ENCODE measurements at regions not wholly inside any gene's neighbourhood (a gene's known extent, or its start where the extent isn't known, plus 50 kb on each side); places are given as distances from the start of the nearest gene placed in this dataset.

- DNase-seq: no peak
These were observed 63.7 kb upstream of the PSMD7 start for GRCh38 chr16:74232806-74233465.

DNA sequence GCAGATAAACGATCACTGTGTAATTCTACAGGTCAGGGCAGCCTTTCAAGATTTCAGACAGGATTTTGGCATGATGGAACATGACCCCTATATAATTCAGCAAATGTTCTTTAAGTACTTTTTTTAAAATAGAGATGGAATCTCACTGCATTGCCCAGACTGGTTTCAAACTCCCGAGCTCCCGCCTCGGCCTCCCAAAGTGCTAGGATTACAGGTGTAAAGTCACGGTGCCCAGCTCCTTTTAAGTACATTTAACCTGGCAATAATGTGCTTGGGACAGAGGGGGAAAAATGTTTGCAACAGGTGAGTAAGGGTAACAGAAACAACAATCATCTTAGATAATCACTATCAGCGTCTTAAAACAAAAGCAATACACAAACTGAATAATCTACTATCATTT, 66.5 kb upstream of the PSMD7 start:
- DNase-seq: no peak

DNA sequence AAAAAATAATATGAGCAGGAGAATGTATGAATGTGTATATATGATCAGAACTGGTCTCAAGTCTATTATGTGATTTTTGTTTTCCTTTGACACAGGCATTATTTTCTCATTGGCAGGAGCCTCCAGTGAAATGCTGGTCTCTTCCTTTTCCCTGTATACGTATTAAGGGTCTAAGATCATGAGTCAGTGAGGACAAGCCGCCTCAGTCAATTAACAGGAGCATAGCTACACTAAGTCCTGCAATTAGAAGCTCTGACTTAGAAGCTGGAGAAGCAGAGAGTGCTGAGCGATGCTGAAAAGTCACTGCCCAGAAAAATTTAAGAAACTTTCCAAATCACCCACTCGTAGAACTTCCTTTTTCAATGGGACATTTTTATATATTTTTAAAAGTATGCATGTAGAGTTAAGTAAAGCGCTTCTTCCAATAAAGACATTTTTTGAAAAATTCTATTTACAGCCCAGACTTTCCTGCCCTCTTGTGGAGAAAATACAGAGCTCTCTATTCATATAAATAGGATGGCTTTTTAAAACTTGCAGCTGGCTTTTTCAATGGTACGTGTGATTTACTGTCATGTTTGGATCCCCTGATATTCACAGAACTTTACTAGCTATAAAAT, 70.2 kb upstream of the PSMD7 start:
- no peak for DNase-seq

- no peak for DNase-seq
These were observed 71.6 kb upstream of the PSMD7 start for GRCh38 chr16:74224828-74225612.

DNA sequence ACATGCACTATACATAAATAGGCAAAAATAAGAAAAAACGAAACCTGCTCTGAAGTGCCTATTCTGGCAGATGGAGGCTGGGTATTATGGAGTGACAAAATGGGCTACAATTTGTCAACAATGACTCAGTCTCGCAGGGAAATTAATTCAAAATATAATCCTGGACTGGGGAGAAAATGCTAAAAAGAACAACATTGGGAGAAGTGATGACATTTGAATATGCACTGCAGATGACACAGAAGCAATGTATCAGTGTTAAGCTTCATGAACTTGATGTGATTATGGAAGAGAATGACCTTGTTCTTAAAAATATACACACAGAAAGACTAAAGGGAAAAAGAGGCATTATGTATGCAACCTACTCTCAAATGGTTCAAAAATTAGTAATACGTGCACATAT, 74.8 kb upstream of the PSMD7 start:
- no peak for DNase-seq

GRCh38 chr16:74219706-74220105, 76.9 kb upstream of the PSMD7 start:
- no peak for DNase-seq

DNA sequence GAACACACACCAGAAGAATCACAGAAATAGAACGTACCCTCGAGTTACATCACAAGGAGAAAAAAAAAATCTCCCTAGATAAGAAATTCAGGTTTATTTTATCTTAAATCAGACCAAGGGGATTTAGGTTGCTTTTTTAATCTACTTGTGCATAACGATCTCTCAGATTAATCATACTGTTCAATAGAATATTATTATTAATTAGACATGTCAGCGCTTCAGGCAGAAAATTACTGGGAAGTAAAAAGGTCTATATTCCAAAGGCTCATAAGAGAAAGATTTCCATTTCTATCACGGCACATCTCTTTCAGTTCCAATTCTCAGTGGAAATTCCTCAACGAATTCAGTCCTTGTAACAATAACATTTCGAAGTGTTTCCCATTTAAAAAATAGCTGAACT, 77.7 kb upstream of the PSMD7 start:
- no peak for DNase-seq

DNA sequence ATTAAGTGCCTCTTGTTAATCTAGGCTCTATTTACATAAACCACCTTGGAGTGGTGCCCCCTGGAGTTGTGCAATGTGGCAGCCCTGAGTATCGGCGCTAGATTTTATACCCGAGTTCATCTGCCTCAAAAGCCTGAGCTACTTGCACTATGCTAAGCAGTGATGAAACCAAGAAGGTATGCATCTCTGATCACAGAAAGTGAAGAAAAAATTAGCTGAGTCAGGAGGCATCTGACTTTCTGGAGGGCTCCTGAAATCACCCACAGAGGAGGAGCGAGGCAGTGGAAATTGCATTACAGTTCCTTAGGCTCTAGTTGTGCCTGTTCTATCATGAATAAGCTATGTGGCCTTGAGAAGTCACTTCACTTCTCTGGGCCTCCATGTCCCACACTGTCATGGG, 80.3 kb upstream of the PSMD7 start:
- no peak for DNase-seq

DNA sequence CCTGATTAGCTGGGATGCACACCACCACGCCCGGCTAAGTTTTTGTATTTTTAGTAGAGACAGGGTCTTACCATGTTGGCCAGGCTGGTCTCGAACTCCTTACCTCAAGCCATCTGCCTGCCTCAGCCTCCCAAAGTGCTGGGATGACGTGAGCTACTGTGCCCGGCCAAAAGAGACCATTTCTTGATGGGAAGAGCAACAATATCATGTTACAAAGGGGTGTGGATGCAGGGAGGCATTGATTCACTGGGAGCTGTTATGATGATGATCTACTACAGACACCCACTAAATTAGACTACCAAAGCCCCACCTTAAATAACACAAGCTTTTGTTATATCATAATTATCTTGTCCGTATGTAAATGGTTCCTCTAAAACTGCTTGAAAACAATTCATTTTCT, 81.4 kb upstream of the PSMD7 start:
- no peak for DNase-seq

- DNase-seq: no peak
These were observed 83.2 kb upstream of the PSMD7 start for GRCh38 chr16:74213372-74213771.

DNA sequence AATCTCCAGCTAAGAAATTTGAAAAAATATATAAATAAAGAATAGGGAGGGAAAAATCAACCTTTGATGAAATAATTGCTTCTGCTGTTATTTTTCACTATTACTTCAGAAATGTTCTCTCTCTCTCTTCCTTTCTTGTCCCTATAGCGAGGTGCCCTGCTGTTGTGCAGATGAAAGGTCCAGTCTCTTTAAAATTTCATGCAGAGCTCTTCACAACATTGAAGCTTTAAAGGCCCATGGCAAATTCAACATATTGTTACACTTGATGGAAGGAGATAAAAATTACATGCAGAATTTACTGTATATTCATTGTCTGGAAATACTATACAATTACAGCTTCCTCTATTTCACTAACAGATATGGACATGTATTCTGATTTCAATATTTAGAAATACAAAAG, 86.4 kb upstream of the PSMD7 start:
- DNase-seq: no peak

GRCh38 chr16:74202009-74202408, 94.6 kb upstream of the PSMD7 start:
- no peak for DNase-seq

DNA sequence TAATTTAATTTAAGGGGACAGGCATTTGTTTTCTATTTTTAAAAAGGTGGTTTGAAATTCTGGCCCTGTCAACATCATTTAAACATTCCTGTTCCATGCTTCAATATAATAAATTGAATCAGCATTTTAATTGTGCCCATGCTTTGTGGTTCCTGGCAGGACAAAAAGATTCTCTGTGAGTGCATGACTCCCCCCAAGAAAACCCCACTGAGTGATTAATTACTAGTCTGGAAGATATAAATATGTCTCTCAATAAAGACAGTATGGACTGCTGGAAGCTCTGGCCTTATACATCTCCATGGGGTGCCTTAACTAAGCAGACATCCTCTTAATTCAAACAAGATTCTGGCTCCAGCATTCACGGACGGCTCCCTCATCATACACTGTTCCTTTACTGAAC, 95.0 kb upstream of the PSMD7 start:
- no peak for DNase-seq

- no peak for DNase-seq
These were observed 95.7 kb upstream of the PSMD7 start for GRCh38 chr16:74200921-74201320.

- no peak for DNase-seq
These were observed 96.8 kb upstream of the PSMD7 start for GRCh38 chr16:74199842-74200124.

DNA sequence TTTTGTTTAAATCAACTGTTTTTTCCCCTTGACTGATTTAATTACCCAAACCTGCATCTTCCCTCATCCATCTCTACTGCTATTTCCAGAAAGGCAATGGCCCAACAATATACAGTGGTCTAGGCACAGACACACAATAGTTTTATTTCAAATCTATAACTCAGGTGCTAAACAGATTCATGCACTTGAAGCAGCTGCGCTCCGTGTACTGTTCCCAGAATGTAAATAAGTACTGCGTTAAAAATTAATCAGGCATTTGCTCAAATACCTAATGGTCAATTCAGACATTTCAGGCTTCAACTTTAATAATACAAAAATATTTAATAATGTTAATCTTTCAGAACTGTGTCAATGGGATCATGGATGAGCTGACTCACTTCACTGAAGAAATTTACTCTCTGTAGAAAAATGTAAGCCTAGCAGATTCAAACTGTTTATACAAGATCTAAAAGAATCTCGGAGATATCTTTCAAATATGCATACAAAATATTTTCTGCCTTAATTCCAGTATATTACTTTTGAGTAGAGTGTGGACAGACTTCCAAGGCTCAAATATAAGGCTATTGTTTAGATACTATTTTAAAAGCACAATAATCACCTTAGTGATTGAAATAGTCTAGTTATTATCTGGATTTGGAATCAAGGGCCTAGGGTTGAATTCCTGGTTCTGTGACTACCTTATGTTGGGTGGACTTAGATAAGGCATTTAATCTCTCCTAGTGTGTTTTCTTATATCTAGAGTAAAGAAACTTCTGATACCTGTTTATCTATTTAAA, 97.4 kb upstream of the PSMD7 start:
- DNase-seq: no peak

DNA sequence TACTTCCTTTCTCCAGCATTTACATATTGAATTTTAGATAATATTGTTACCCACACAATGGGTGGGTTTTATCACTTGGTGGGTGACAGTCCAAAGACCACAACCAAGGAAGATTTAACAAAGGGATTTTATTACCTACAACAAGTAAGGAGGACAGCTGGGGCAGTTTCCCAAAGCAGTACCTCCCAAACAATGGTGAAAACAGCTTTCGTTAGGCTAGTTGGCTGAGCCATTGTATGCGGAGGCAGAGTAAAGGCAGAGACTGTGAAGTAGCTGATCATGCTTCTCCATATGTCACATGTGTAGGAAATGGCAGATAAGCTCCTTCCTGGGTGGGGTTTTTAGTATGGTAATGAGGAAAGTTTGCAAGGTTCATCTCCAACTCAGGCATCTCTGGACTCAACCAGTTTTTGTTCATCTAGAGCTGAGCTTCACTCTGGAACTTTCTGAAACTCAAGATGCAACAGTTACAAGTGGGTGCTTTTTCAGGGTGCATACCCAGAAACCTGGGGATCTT, 104.3 kb upstream of the PSMD7 start:
- DNase-seq: no peak

GRCh38 chr16:74190292-74190691, 106.3 kb upstream of the PSMD7 start:
- no peak for DNase-seq

DNA sequence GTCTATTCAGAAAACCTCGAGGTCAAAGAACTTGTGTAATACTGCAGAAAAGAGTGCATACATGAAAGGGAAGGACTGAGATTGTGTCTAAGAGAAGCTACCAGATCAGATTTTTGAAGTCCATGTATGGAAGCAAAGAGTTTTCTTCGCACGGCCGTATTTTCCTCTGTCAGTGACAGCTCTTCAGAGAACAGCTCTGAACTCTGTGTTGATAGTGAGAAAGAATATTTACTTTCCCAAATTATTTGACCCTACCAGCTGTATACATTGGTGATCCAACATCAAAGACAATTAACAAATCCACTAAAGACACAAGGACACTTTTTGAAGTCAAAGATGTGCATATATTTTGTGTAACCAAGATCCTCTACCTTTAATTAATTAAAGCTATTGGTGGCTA, 107.8 kb upstream of the PSMD7 start:
- DNase-seq: no peak

GRCh38 chr16:74186561-74186971, 110.0 kb upstream of the PSMD7 start:
- no peak for DNase-seq

GRCh38 chr16:74184839-74185238, 111.8 kb upstream of the PSMD7 start:
- DNase-seq: no peak

- DNase-seq: no peak
These were observed 112.8 kb upstream of the PSMD7 start for GRCh38 chr16:74183601-74184360.
